Immature natural killer cell (primary cell): ENCODE measurements at regions not wholly inside any gene's neighbourhood (a gene's known extent, or its start where the extent isn't known, plus 50 kb on each side); places are given as distances from the start of the nearest gene placed in this dataset.

Experiments
- DNase-seq, 3 donors: peaks; one replicate each; pipeline ENCODE4 v3.0.0; 2022; ENCODE audit warnings: mixed read lengths in 1 of 3
- H3K27ac Mint-ChIP-seq, 6 donors: one replicate each; pipeline ENCODE4 v1.8.0; 2020; ENCODE audit warnings: mixed read lengths in 6 of 6, mild to moderate bottlenecking in 5 of 6, inconsistent platforms in 4 of 6, moderate library complexity in 3 of 6
- H3K27me3 Mint-ChIP-seq, 3 donors: one replicate each; pipeline ENCODE4 v1.8.0; 2020 to 2021; ENCODE audit warnings: low read depth in 3 of 3, mild to moderate bottlenecking in 3 of 3, mixed read lengths in 3 of 3, moderate library complexity in 3 of 3, inconsistent platforms in 1 of 3
- H3K36me3 Mint-ChIP-seq, 3 donors: one replicate each; pipeline ENCODE4 v1.8.0; 2020; ENCODE audit warnings: mixed read lengths in 3 of 3, inconsistent platforms in 2 of 3, mild to moderate bottlenecking in 2 of 3
- H3K4me1 Mint-ChIP-seq, 2 donors: one replicate each; pipeline ENCODE4 v1.8.0; 2020; ENCODE audit warnings: inconsistent platforms in 2 of 2, mild to moderate bottlenecking in 2 of 2, mixed read lengths in 2 of 2, moderate library complexity in 1 of 2
- H3K4me3 Mint-ChIP-seq, 5 donors: one replicate each; pipeline ENCODE4 v1.8.0; 2020; ENCODE audit warnings: mild to moderate bottlenecking in 5 of 5, mixed read lengths in 5 of 5, inconsistent platforms in 3 of 5, moderate library complexity in 3 of 5
- H3K9me3 Mint-ChIP-seq, 6 donors: one replicate each; pipeline ENCODE4 v1.8.0; 2020; ENCODE audit warnings: mild to moderate bottlenecking in 6 of 6, mixed read lengths in 6 of 6, inconsistent platforms in 4 of 6, moderate library complexity in 3 of 6

DNA sequence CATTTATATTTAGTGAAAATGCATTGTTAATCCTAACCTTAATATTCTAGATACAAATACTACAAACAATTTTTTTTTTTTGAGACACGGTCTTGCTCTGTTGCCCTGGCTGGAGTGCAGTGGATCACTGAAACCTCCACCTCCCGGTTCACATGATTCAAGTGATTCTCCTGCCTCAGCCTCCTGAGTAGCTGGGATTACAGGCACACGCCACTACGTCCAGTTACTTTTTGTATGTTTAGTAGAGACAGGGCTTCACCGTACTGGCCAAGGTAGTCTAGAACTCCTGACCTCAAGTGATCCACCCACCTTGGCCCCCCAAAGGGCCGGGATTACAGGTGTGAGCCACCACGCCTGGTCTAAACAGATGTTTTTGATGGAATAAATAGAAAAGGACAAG is 361.5 kb upstream of the NECTIN3 start:
- Mint-ChIP-seq H3K4me1 (no peaks in the 10 kb centered on the region), H3K27ac (no peak overlapping the region), H3K27me3 (peaks cover 0 to 2% (median 0%) of the 10 kb centered on the region in 3 donors), H3K36me3 (no peaks in the 10 kb centered on the region), H3K9me3 (peaks cover 0 to 6% (median 2%) of the 10 kb centered on the region in 6 donors), H3K4me3 (no peak overlapping the region)
- DNase-seq = no peak

DNA sequence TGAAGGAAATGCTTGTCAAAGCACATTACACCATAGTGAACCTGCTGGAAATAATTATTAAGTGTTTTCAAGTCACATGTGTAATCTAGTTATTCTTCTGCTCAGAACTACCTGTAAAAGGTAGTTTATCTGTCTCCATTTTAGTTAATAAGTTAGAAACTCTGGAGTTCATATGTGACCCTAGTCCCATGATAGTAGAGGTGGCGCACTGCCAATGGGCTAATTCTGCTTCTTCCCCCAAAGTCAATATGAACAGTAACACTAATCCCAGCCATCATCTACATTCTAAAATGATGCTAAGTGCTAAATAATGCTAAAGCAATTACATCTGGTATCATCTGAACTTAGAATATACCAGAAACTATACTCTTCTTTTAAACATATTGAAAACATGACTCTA is 361.0 kb upstream of the NECTIN3 start:
- Mint-ChIP-seq H3K4me3 (no peak overlapping the region), H3K27me3 (peaks cover 0 to 2% (median 0%) of the 10 kb centered on the region in 3 donors), H3K9me3 (peaks cover 0 to 5% (median 2%) of the 10 kb centered on the region in 6 donors), H3K36me3 (no peaks in the 10 kb centered on the region), H3K27ac (no peak overlapping the region), H3K4me1 (no peaks in the 10 kb centered on the region)
- no peak for DNase-seq

DNA sequence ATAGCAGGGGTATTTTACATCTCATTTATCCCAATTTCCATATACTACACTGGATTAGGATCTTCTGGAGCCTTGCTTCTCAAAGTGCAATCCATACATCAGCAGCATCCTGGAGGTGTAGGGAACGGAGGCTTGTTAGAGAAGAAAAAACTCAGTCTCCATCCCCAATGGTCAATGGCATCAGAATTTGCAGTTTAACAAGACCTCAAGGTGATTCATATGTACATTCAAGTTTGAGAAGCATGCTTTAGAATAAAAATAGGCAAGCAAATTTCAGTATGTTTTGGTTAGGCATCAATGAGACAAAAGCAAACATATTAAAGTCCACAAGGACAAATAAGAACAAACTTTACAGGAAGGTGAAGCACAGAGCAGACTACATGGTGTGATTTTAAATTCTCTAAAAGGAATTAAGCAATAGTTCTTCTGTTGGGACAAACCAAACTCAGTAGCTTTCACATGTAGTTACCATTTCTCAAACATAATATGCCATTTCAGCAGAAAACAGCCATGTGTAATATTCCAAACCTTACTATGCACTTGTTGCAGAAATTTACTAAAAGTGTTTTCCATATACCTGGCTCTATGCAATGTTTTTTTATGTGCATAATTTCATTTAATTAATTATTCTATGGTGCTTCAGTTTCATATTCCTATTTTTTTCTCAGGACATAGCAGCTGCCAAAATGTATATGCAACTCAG is 360.3 kb upstream of the NECTIN3 start:
- Mint-ChIP-seq H3K27ac (no peak overlapping the region), H3K36me3 (no peaks in the 10 kb centered on the region), H3K4me1 (no peaks in the 10 kb centered on the region), H3K27me3 (peaks cover 0 to 2% (median 0%) of the 10 kb centered on the region in 3 donors), H3K4me3 (no peak overlapping the region), H3K9me3 (peaks cover 0 to 3% (median 0%) of the 10 kb centered on the region in 6 donors)
- DNase-seq = no peak

DNA sequence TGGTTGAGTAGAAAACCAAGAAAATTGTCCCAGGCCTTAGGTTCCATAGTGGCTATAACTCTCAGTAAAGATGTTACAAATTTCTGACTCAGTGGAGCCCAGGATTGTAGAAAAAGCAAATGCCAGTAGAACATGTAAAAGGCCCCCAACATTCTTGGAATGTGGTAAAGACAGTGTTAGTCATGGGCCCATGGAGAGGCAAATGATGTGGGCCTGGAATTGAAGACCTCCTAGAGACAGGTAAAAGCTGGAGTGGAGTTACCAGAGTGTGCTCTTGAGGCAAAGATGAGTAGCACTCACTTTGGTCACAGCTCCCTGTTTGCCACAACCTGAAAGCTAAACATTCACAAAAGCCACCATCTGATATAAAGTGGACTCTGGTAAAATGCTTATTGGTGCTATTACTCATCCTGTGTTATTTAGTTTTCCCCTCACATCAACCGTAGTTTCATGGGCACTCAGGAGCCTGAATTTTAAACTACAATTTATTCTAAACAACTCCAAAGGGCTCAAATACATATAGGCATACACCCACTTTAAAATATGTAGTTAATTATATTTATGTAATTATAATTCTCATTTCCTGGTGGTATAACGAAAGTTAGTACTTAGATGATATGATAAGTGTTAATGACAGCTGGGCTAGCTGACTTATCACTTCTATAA is 359.6 kb upstream of the NECTIN3 start:
- Mint-ChIP-seq H3K27ac (no peak overlapping the region), H3K4me1 (no peaks in the 10 kb centered on the region), H3K9me3 (peaks cover 0 to 3% (median 0%) of the 10 kb centered on the region in 6 donors), H3K27me3 (peaks cover 0 to under 1% (median 0%) of the 10 kb centered on the region in 3 donors), H3K36me3 (no peaks in the 10 kb centered on the region), H3K4me3 (no peak overlapping the region)
- no peak for DNase-seq

DNA sequence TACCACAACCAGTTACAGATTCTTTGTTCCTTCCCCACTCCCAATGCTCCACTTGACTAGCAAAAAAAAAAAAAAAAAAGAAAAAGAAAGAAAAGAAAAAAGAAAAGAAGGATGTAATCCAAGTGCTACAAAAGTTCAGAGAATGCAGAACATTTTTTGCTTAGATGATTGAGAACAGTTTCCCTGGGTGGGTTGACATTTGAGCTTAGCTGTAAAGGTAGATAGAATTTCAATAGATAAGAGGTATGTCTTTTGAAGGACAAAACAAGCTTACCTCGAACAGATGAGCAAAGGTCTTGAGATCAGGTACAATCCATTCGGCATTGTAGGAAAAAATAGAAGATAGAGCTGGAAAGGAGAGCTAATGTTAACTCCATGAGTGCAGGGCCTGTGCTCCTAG is 344.6 kb upstream of the NECTIN3 start:
- H3K36me3 Mint-ChIP-seq = no peaks in the 10 kb centered on the region
- H3K4me1 Mint-ChIP-seq = no peaks in the 10 kb centered on the region
- peaks cover 0 to 4% (median 2%) of the 10 kb centered on the region in 3 donors for H3K27me3 Mint-ChIP-seq
- H3K4me3 Mint-ChIP-seq = no peak overlapping the region
- peaks cover 0 to 2% (median 0%) of the 10 kb centered on the region in 6 donors for H3K9me3 Mint-ChIP-seq
- no peak for DNase-seq
- H3K27ac Mint-ChIP-seq = no peak overlapping the region

DNA sequence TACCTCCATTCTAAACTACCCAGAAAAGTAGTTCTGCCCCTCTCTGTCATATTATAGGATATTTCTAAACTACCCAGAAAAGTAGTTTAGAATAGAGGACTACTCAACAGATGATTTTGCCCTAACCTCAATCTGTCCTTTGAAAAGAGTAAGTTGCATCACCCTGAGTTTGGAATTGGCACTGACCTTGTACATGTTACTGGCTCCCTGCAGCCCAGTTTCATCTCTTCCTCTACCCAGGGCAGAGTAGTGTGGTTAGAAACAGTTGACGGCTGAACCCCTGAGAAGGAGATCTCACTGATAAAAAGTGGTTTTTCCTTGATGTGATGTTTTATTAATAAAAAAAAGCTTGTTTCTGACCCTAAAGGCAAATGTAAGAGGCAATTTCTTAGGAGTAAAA is 340.5 kb upstream of the NECTIN3 start:
- no peak overlapping the region for H3K4me3 Mint-ChIP-seq
- H3K27me3 Mint-ChIP-seq = peaks cover 0 to 2% (median 0%) of the 10 kb centered on the region in 3 donors
- no peaks in the 10 kb centered on the region for H3K36me3 Mint-ChIP-seq
- no peaks in the 10 kb centered on the region for H3K4me1 Mint-ChIP-seq
- no peaks in the 10 kb centered on the region for H3K9me3 Mint-ChIP-seq
- no peak for DNase-seq
- H3K27ac Mint-ChIP-seq = no peak overlapping the region

DNA sequence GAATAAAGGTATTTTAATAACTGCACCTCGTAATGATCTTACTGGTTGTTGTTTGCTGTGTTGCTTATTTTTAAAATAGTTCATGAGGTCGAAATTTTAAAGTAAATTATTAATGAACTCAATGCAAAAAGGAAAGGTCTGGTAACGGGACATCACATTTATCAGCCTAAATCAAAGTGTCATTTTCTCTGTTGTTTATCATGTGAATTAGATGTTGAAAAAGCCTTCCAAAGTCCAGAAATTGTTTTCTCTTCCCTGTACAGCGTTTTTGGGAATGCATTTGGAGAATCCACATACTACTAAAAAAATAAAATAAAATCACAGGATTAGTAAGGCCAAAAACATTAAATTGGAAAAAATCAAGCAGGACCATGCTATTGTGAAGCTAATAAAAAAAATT is 339.2 kb upstream of the NECTIN3 start:
- Mint-ChIP-seq H3K9me3 (no peaks in the 10 kb centered on the region), H3K27ac (no peak overlapping the region), H3K4me1 (no peaks in the 10 kb centered on the region), H3K4me3 (no peak overlapping the region), H3K36me3 (no peaks in the 10 kb centered on the region), H3K27me3 (peaks cover 0 to 2% (median 0%) of the 10 kb centered on the region in 3 donors)
- no peak for DNase-seq

DNA sequence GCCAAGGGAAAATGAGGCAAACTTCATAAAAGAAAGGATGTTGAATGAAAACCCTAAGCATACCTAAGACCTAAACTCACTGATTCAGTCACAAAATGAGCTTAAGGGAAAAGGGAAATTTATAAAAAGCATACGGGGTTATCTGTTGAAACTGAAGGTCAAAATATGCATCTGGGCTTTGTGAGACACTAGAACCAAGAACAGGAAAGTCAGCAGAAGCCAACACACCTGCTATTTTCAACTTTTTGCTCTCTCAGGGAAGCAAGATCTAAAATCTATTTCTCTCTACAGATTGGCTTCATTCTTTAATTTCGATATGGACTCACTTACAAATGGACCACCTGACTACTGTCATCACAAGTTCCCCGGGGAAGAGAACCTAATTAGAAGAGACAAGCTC is 338.6 kb upstream of the NECTIN3 start:
- Mint-ChIP-seq H3K27me3 (peaks cover 0 to 2% (median 0%) of the 10 kb centered on the region in 3 donors), H3K36me3 (no peaks in the 10 kb centered on the region), H3K27ac (no peak overlapping the region), H3K9me3 (no peaks in the 10 kb centered on the region), H3K4me3 (no peak overlapping the region), H3K4me1 (no peaks in the 10 kb centered on the region)
- no peak for DNase-seq

DNA sequence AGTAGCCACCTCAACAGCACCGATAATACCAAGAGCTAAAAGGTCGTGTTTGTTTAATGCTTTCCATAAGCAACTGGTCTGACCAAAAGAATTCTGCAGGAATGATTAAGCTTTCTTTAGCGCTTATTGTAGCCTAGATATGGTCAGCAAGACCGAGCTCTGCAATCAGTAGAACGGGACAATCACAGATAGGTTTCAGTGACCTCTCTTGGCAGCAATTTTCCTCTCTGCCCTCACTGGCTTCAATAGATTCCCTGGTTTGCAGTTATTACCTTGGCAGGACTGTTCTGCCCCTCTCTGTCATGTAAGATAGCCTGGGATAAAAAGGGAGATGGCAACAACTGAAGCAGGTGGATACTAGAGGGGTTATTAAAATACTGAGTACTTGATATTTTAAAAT is 337.1 kb upstream of the NECTIN3 start:
- Mint-ChIP-seq H3K4me1 (no peaks in the 10 kb centered on the region), H3K27ac (no peak overlapping the region), H3K36me3 (no peaks in the 10 kb centered on the region), H3K9me3 (no peaks in the 10 kb centered on the region), H3K27me3 (peaks cover 0 to 2% (median 0%) of the 10 kb centered on the region in 3 donors), H3K4me3 (no peak overlapping the region)
- no peak for DNase-seq

GRCh38 chr3:110736332-110736731 is 335.3 kb upstream of the NECTIN3 start:
- Mint-ChIP-seq H3K36me3 (no peaks in the 10 kb centered on the region), H3K27ac (no peak overlapping the region), H3K27me3 (no peaks in the 10 kb centered on the region), H3K4me1 (no peaks in the 10 kb centered on the region), H3K4me3 (no peak overlapping the region), H3K9me3 (no peaks in the 10 kb centered on the region)
- no peak for DNase-seq

- no peak overlapping the region for H3K4me3 Mint-ChIP-seq
- H3K27me3 Mint-ChIP-seq = no peaks in the 10 kb centered on the region
- H3K9me3 Mint-ChIP-seq = peaks cover 0 to 2% (median 0%) of the 10 kb centered on the region in 6 donors
- no peak overlapping the region for H3K27ac Mint-ChIP-seq
- no peaks in the 10 kb centered on the region for H3K4me1 Mint-ChIP-seq
- no peak for DNase-seq
- no peaks in the 10 kb centered on the region for H3K36me3 Mint-ChIP-seq
Measured at GRCh38 chr3:110738531-110738930, 333.1 kb upstream of the NECTIN3 start.

DNA sequence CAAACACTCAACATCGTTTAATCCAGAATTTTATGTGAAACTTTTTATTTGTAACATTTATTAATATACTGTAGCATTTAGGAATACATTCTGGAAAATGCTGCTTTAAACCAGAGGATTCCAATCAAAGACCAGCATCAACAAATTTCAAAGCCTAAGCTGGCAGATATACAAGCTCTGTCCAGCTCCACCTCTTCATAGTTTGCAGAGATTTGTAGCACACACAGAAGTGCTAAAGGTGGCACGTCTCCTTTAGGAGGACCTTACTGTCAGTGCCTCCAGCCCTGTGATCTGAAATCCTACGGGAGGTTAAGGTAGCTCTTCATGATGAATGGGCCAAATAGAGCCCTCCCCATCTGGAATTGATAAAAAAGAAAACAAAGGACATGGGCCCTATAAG is 329.7 kb upstream of the NECTIN3 start:
- no peak for DNase-seq
- H3K4me1 Mint-ChIP-seq = no peaks in the 10 kb centered on the region
- H3K27ac Mint-ChIP-seq = no peak overlapping the region
- H3K36me3 Mint-ChIP-seq = no peaks in the 10 kb centered on the region
- peaks cover 0 to 2% (median 0%) of the 10 kb centered on the region in 3 donors for H3K27me3 Mint-ChIP-seq
- peaks cover 0 to 6% (median 0%) of the 10 kb centered on the region in 6 donors for H3K9me3 Mint-ChIP-seq
- H3K4me3 Mint-ChIP-seq = no peak overlapping the region

DNA sequence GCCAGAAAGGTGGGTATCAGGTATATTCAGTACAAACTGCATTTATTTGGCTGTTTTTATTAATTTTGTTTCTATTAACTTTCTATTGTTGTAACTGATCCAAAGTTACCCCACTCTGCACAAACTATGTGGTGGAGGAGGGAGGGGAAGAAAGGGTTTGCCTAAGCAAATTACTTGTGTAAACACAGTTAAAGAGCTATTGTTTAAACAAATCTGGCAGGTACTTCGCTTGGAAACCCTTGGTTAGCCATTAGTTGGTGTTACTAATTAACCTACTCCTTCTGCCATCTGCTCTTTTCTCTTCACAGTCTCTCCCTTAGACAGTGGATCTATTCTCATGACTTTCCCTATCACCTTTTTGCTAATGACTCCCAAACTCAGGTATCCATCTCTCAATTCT is 328.4 kb upstream of the NECTIN3 start:
- Mint-ChIP-seq H3K9me3 (peaks cover 0 to 6% (median 0%) of the 10 kb centered on the region in 6 donors), H3K4me1 (no peaks in the 10 kb centered on the region), H3K27me3 (peaks cover 0 to 2% (median 0%) of the 10 kb centered on the region in 3 donors), H3K36me3 (no peaks in the 10 kb centered on the region), H3K4me3 (no peak overlapping the region), H3K27ac (no peak overlapping the region)
- no peak for DNase-seq

GRCh38 chr3:110743984-110744383 is 327.6 kb upstream of the NECTIN3 start:
- Mint-ChIP-seq H3K27ac (no peak overlapping the region), H3K36me3 (no peaks in the 10 kb centered on the region), H3K27me3 (peaks cover 0 to 2% (median 0%) of the 10 kb centered on the region in 3 donors), H3K4me1 (no peaks in the 10 kb centered on the region), H3K4me3 (no peak overlapping the region), H3K9me3 (peaks cover 0 to 6% (median 0%) of the 10 kb centered on the region in 6 donors)
- DNase-seq = no peak
